ENCODE measurements at regions not wholly inside any gene's neighbourhood (a gene's known extent, or its start where the extent isn't known, plus 50 kb on each side); places are given as distances from the start of the nearest gene placed in this dataset.

DNA sequence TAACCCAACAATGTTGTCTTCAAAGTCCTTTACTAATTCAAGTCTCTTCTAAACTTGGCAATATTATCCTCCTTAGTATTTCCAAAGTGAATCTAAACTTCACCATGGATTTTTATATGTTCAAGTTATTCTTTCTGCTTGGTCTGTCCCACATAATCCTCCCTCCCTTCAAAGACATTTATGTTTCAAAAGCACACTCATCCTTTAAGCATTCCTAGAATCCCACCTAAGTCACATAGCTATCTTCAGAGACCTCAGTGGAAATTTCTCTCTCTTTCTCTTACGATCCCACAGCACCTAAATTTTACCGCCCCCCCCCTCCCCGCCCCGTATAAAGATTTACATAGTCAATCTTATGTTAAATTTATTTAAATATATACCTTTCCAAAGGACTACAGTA is 314.9 kb upstream of the GRIA3 start:
- ChIA-PET RAD21 (ENCODE audit: unreplicated experiment) (no interaction called here), CTCF (no interaction called here), POLR2A (no interaction called here), SMC1A (ENCODE audit: uncharacterized antibody, unreplicated experiment) (interaction anchor here (1.2 kb wide), 1 partner anchor 9 kb away, joined by 3 read pairs; no protein-coding TSS in a partner anchor)
- no peak for FAIRE-seq
- WGBS (ENCODE audit: insufficient coverage, insufficient replicate concordance, low lambda C conversion rate, missing lambda C conversion rate), result 9% methylated on average over 4 of the region's 4 CpGs
- no peak overlapping the region for H3K4me3 ChIP-seq
- no peak overlapping the region for H3K27ac ChIP-seq (ENCODE audit: control insufficient read depth, insufficient read depth)
- no TSS peak for BruUV-seq (replicated peaks)
- H3K9ac ChIP-seq (ENCODE audit: control insufficient read depth, insufficient read depth, low read length), result no peak overlapping the region
- H3K79me2 ChIP-seq (ENCODE audit: control insufficient read depth, insufficient read depth, low read length), result no peaks in the 10 kb centered on the region
- no peak for TF ChIP-seq NBN (IDR thresholded peaks at IDR 0.05)
- TF ChIP-seq MXI1 (IDR thresholded peaks at IDR 0.05; ENCODE audit: low read depth, low read length), result no peak
- no peak for TF ChIP-seq RAD21 (IDR thresholded peaks at IDR 0.05; ENCODE audit: insufficient read depth, low read depth, low read length)
- TF ChIP-seq MEF2B (IDR thresholded peaks at IDR 0.05; ENCODE audit: partially characterized antibody, poor library complexity, severe bottlenecking), result no peak
- no peak for TF ChIP-seq ZZZ3 (IDR thresholded peaks at IDR 0.05; ENCODE audit: control insufficient read depth, insufficient read length, low read depth)
- TF ChIP-seq, protein P1, sequence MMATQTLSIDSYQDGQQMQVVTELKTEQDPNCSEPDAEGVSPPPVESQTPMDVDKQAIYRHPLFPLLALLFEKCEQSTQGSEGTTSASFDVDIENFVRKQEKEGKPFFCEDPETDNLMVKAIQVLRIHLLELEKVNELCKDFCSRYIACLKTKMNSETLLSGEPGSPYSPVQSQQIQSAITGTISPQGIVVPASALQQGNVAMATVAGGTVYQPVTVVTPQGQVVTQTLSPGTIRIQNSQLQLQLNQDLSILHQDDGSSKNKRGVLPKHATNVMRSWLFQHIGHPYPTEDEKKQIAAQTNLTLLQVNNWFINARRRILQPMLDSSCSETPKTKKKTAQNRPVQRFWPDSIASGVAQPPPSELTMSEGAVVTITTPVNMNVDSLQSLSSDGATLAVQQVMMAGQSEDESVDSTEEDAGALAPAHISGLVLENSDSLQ (IDR thresholded peaks at IDR 0.05), result no peak
- no peak for TF ChIP-seq BCL11A (IDR thresholded peaks at IDR 0.05; ENCODE audit: low read depth, low read length)
- no peak for TF ChIP-seq HDAC6 (IDR thresholded peaks at IDR 0.05; ENCODE audit: unreplicated experiment)
- no peaks in the 10 kb centered on the region for H3K36me3 ChIP-seq (ENCODE audit: control insufficient read depth in 2 of 2, insufficient read depth in 2 of 2, low read length in 1 of 2)
- in situ Hi-C loops (cut with MboI), result no loop called here
- H2AFZ ChIP-seq (ENCODE audit: control insufficient read depth, low read depth, low read length), result no peak overlapping the region
- no peak overlapping the region for H3K4me2 ChIP-seq (ENCODE audit: control insufficient read depth, insufficient read depth)
- H3K4me1 ChIP-seq (ENCODE audit: control insufficient read depth, insufficient read depth, low read length), result no peaks in the 10 kb centered on the region
- no peaks in the 10 kb centered on the region for H3K9me3 ChIP-seq (replicated peaks; ENCODE audit: control insufficient read depth, insufficient read depth, low read length)
- DNase-seq (ENCODE audit: low read depth, low spot score), result no peak
- no peak for ATAC-seq
- H4K20me1 ChIP-seq (ENCODE audit: control insufficient read depth, insufficient read depth), result no peaks in the 10 kb centered on the region
- intact Hi-C loops (cut with micrococcal nuclease; ENCODE audit: unreplicated experiment), result no loop called here
- H3K27me3 ChIP-seq (replicated peaks in 1 of 2; ENCODE audit: control insufficient read depth in 2 of 2, insufficient read depth in 2 of 2, low read length in 1 of 2), result no peaks in the 10 kb centered on the region

GRCh38 chrX:122878269-122878668 is 305.8 kb upstream of the GRIA3 start:
- ChIA-PET CTCF (no interaction called here), SMC1A (ENCODE audit: uncharacterized antibody, unreplicated experiment) (no interaction called here), POLR2A (no interaction called here), RAD21 (ENCODE audit: unreplicated experiment) (no interaction called here)
- Histone ChIP-seq H3K27ac (ENCODE audit: control insufficient read depth, insufficient read depth) (no peak overlapping the region), H3K4me1 (ENCODE audit: control insufficient read depth, insufficient read depth, low read length) (no peaks in the 10 kb centered on the region), H3K4me2 (ENCODE audit: control insufficient read depth, insufficient read depth) (no peak overlapping the region), H3K27me3 (replicated peaks in 1 of 2; ENCODE audit: control insufficient read depth in 2 of 2, insufficient read depth in 2 of 2, low read length in 1 of 2) (no peaks in the 10 kb centered on the region), H3K4me3 (no peak overlapping the region), H3K9me3 (replicated peaks; ENCODE audit: control insufficient read depth, insufficient read depth, low read length) (no peaks in the 10 kb centered on the region), H4K20me1 (ENCODE audit: control insufficient read depth, insufficient read depth) (no peaks in the 10 kb centered on the region), H2AFZ (ENCODE audit: control insufficient read depth, low read depth, low read length) (no peak overlapping the region), H3K36me3 (ENCODE audit: control insufficient read depth in 2 of 2, insufficient read depth in 2 of 2, low read length in 1 of 2) (no peaks in the 10 kb centered on the region), H3K9ac (ENCODE audit: control insufficient read depth, insufficient read depth, low read length) (no peak overlapping the region), H3K79me2 (ENCODE audit: control insufficient read depth, insufficient read depth, low read length) (no peaks in the 10 kb centered on the region)
- no peak for FAIRE-seq
- in situ Hi-C loops (cut with MboI), result no loop called here
- no TSS peak for BruUV-seq (replicated peaks)
- intact Hi-C loops (cut with micrococcal nuclease; ENCODE audit: unreplicated experiment), result no loop called here
- no peak for DNase-seq (ENCODE audit: low read depth, low spot score)
- 34% methylated on average over 2 of the region's 2 CpGs for WGBS (ENCODE audit: insufficient coverage, insufficient replicate concordance, low lambda C conversion rate, missing lambda C conversion rate)
- ATAC-seq, result no peak
- TF ChIP-seq PML (IDR thresholded peaks at IDR 0.05; ENCODE audit: low read length) (no peak), IKZF2 (IDR thresholded peaks at IDR 0.05) (no peak), TBL1XR1 (IDR thresholded peaks at IDR 0.05; ENCODE audit: low read depth, low read length) (no peak), MEF2A (IDR thresholded peaks at IDR 0.05; ENCODE audit: insufficient read depth, low read depth, low read length) (no peak), CTCF (IDR thresholded peaks at IDR 0.05 in 2 of 3, conservative IDR thresholded peaks at IDR 0.05 in 1 of 3; ENCODE audit: control insufficient read depth in 2 of 3, extremely low read depth in 1 of 3, insufficient read depth in 1 of 3, low read depth in 3 of 3, low read length in 3 of 3) (no peak), SUPT20H (IDR thresholded peaks at IDR 0.05; ENCODE audit: borderline replicate concordance, control insufficient read depth, low read depth, low read length) (no peak)

Data from GM12878 (cell line).